WTC11 (cell line): ENCODE measurements at regions not wholly inside any gene's neighbourhood (a gene's known extent, or its start where the extent isn't known, plus 50 kb on each side); places are given as distances from the start of the nearest gene placed in this dataset.

Source experiments
- ETV6 ChIP-seq: sonication (generic); formaldehyde crosslinking; IDR thresholded peaks from 2 replicates; pipeline ENCODE4 v1.8.1; 2022; ENCODE audit warnings: mild to moderate bottlenecking, missing genetic modification reagents
- NR1H2 ChIP-seq: sonication (generic); formaldehyde crosslinking; IDR thresholded peaks from 2 replicates; pipeline ENCODE4 v1.9.0; 2021; ENCODE audit warnings: mild to moderate bottlenecking, moderate library complexity, missing genetic modification reagents
- RELA ChIP-seq: sonication (generic); formaldehyde crosslinking; IDR thresholded peaks from 2 replicates; pipeline ENCODE4 v1.8.1; 2022; ENCODE audit warnings: missing genetic modification reagents, mild to moderate bottlenecking, borderline replicate concordance
- TP53 ChIP-seq: sonication (generic); formaldehyde crosslinking; IDR thresholded peaks from 2 replicates; pipeline ENCODE4 v1.8.1; 2023; ENCODE audit warnings: mild to moderate bottlenecking, missing genetic modification reagents
- USF2 ChIP-seq: sonication (generic); formaldehyde crosslinking; IDR thresholded peaks from 2 replicates; pipeline ENCODE4 v1.8.1; 2023; ENCODE audit warnings: mild to moderate bottlenecking, missing genetic modification reagents, moderate library complexity
- ZNF121 ChIP-seq: sonication (generic); formaldehyde crosslinking; IDR thresholded peaks from 2 replicates; pipeline ENCODE4 v1.8.0; 2023; ENCODE audit warnings: missing genetic modification reagents
- TF ChIP-seq, protein P1 (sequence below): fragments of 200-600 bp; IDR thresholded peaks from 2 replicates; pipeline ENCODE4 v1.8.0; 2022; ENCODE audit warnings: antibody characterized with exemption
- TF ChIP-seq, protein P2 (sequence below): sonication (generic); formaldehyde crosslinking; conservative IDR thresholded peaks from 2 replicates; pipeline ENCODE4 v1.8.1; 2022; ENCODE audit warnings: mild to moderate bottlenecking, missing genetic modification reagents

GRCh38 chr7:25626451-25627131, 398.3 kb upstream of the NPVF start:
- no peak for TF ChIP-seq NR1H2
- TF ChIP-seq RELA (CRISPR knock-in tag): no peak
- TF ChIP-seq TP53: no peak
- TF ChIP-seq, protein P1, sequence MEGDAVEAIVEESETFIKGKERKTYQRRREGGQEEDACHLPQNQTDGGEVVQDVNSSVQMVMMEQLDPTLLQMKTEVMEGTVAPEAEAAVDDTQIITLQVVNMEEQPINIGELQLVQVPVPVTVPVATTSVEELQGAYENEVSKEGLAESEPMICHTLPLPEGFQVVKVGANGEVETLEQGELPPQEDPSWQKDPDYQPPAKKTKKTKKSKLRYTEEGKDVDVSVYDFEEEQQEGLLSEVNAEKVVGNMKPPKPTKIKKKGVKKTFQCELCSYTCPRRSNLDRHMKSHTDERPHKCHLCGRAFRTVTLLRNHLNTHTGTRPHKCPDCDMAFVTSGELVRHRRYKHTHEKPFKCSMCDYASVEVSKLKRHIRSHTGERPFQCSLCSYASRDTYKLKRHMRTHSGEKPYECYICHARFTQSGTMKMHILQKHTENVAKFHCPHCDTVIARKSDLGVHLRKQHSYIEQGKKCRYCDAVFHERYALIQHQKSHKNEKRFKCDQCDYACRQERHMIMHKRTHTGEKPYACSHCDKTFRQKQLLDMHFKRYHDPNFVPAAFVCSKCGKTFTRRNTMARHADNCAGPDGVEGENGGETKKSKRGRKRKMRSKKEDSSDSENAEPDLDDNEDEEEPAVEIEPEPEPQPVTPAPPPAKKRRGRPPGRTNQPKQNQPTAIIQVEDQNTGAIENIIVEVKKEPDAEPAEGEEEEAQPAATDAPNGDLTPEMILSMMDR: no peak
- TF ChIP-seq ETV6 (CRISPR knock-in tag): no peak
- TF ChIP-seq ZNF121 (CRISPR knock-in tag): no peak
- TF ChIP-seq, protein P2, sequence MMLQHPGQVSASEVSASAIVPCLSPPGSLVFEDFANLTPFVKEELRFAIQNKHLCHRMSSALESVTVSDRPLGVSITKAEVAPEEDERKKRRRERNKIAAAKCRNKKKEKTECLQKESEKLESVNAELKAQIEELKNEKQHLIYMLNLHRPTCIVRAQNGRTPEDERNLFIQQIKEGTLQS (CRISPR knock-in tag): no peak
- no peak for TF ChIP-seq USF2 (CRISPR knock-in tag)
